Renal cortical epithelial cell (primary cell): ENCODE measurements at regions not wholly inside any gene's neighbourhood (a gene's known extent, or its start where the extent isn't known, plus 50 kb on each side); places are given as distances from the start of the nearest gene placed in this dataset.

Source experiments
- DNase-seq: peaks from one replicate; pipeline ENCODE4 v3.0.0-alpha.2; 2011; ENCODE audit warnings: low read depth

- DNase-seq = no peak
Measured at GRCh38 chr10:3723766-3724165, 61.2 kb downstream of the KLF6 start.

- peak; percentile 70 for DNase-seq
Measured at GRCh38 chr10:3720228-3721019, 64.6 kb downstream of the KLF6 start.

- no peak for DNase-seq
Measured at GRCh38 chr10:3719024-3719843, 65.8 kb downstream of the KLF6 start.

GRCh38 chr10:3716093-3716492 is 68.9 kb downstream of the KLF6 start:
- DNase-seq = peak; percentile 56

GRCh38 chr10:3714967-3715366 is 70.0 kb downstream of the KLF6 start:
- no peak for DNase-seq

GRCh38 chr10:3714531-3714930 is 70.5 kb downstream of the KLF6 start:
- no peak for DNase-seq

- no peak for DNase-seq
Measured at GRCh38 chr10:3712707-3713106, 72.3 kb downstream of the KLF6 start.

GRCh38 chr10:3711918-3712317 is 73.1 kb downstream of the KLF6 start:
- DNase-seq = no peak

- no peak for DNase-seq
Measured at GRCh38 chr10:3710764-3711163, 74.2 kb downstream of the KLF6 start.

GRCh38 chr10:3709456-3710060 is 75.5 kb downstream of the KLF6 start:
- no peak for DNase-seq

- no peak for DNase-seq
Measured at GRCh38 chr10:3708852-3709251, 76.2 kb downstream of the KLF6 start.

- no peak for DNase-seq
Measured at GRCh38 chr10:3704565-3705325, 80.3 kb downstream of the KLF6 start.

GRCh38 chr10:3702569-3702968 is 82.4 kb downstream of the KLF6 start:
- no peak for DNase-seq

GRCh38 chr10:3702056-3702546 is 82.9 kb downstream of the KLF6 start:
- DNase-seq = no peak

GRCh38 chr10:3701491-3701890 is 83.5 kb downstream of the KLF6 start:
- DNase-seq = peak; percentile 10

- DNase-seq = no peak
Measured at GRCh38 chr10:3700531-3701076, 84.4 kb downstream of the KLF6 start.

- DNase-seq = no peak
Measured at GRCh38 chr10:3699916-3700315, 85.1 kb downstream of the KLF6 start.

- no peak for DNase-seq
Measured at GRCh38 chr10:3698312-3698711, 86.7 kb downstream of the KLF6 start.

GRCh38 chr10:3693698-3694080 is 91.3 kb downstream of the KLF6 start:
- no peak for DNase-seq

- DNase-seq = no peak
Measured at GRCh38 chr10:3693022-3693697, 91.8 kb downstream of the KLF6 start.
